ENCODE measurements at regions not wholly inside any gene's neighbourhood (a gene's known extent, or its start where the extent isn't known, plus 50 kb on each side); places are given as distances from the start of the nearest gene placed in this dataset.

- no peak for FAIRE-seq
Observed at GRCh38 chr5:117261948-117262571, 687.4 kb upstream of the SEMA6A start.

- FAIRE-seq, result no peak
Observed at GRCh38 chr5:117255211-117256027, 680.8 kb upstream of the SEMA6A start.

- no peak for FAIRE-seq
Observed at GRCh38 chr5:117252566-117252965, 677.9 kb upstream of the SEMA6A start.

GRCh38 chr5:117249086-117249815 is 674.6 kb upstream of the SEMA6A start:
- FAIRE-seq, result no peak

- no peak for FAIRE-seq
Observed at GRCh38 chr5:117246424-117246823, 671.8 kb upstream of the SEMA6A start.

GRCh38 chr5:117245130-117245529 is 670.5 kb upstream of the SEMA6A start:
- FAIRE-seq, result no peak

GRCh38 chr5:117242028-117242427 is 667.4 kb upstream of the SEMA6A start:
- FAIRE-seq, result no peak

- FAIRE-seq, result no peak
Observed at GRCh38 chr5:117236941-117237340, 662.3 kb upstream of the SEMA6A start.

GRCh38 chr5:117235786-117236185 is 661.2 kb upstream of the SEMA6A start:
- FAIRE-seq, result no peak

- no peak for FAIRE-seq
Observed at GRCh38 chr5:117230375-117230774, 655.8 kb upstream of the SEMA6A start.

GRCh38 chr5:117220730-117221129 is 646.1 kb upstream of the SEMA6A start:
- no peak for FAIRE-seq

- no peak for FAIRE-seq
Observed at GRCh38 chr5:117218789-117219188, 644.2 kb upstream of the SEMA6A start.

GRCh38 chr5:117212866-117213265 is 638.2 kb upstream of the SEMA6A start:
- FAIRE-seq, result no peak

GRCh38 chr5:117210796-117211195 is 636.2 kb upstream of the SEMA6A start:
- FAIRE-seq, result no peak

- no peak for FAIRE-seq
Observed at GRCh38 chr5:117209479-117209878, 634.9 kb upstream of the SEMA6A start.

- FAIRE-seq, result no peak
Observed at GRCh38 chr5:117207088-117207668, 632.6 kb upstream of the SEMA6A start.

- FAIRE-seq, result no peak
Observed at GRCh38 chr5:117205894-117206293, 631.3 kb upstream of the SEMA6A start.

GRCh38 chr5:117204926-117205869 is 630.6 kb upstream of the SEMA6A start:
- FAIRE-seq, result no peak

- FAIRE-seq, result no peak
Observed at GRCh38 chr5:117204404-117204803, 629.8 kb upstream of the SEMA6A start.

GRCh38 chr5:117203584-117203983 is 629.0 kb upstream of the SEMA6A start:
- no peak for FAIRE-seq

- FAIRE-seq, result no peak
Observed at GRCh38 chr5:117201001-117201400, 626.4 kb upstream of the SEMA6A start.

GRCh38 chr5:117195076-117195475 is 620.5 kb upstream of the SEMA6A start:
- no peak for FAIRE-seq
